ENCODE measurements at regions not wholly inside any gene's neighbourhood (a gene's known extent, or its start where the extent isn't known, plus 50 kb on each side); places are given as distances from the start of the nearest gene placed in this dataset.

DNA sequence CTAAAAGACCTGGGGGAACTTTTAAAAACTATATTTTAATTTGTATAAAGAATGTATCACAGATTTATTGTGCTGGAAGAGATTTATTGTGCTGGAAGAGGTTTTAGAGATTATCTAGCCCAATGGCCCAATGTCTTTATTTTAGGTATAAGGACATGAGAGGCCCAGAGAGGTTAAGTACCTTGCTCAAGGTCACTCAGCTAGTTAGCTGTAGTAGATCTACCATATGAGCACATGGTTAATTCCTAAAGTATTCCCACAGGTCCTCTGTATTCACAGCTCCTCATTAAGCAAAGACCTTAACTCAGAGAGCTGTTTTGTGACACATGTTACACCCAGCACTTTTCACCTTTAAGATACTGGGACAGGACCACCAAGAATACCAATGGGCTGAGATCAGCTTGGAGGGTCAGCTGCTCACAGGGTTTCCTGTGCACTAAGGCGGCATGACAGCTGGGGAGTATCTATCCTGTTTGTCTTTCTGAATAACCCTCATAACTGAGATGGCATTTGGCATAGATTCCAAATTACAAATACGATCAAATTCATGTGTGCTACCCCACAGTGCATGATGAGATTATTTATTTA, 143.1 kb upstream of the TBL1XR1 start:
- TF ChIP-seq ZFP3 (CRISPR knock-in tag; IDR thresholded peaks at IDR 0.05) (no peak), ESRRG (CRISPR knock-in tag; IDR thresholded peaks at IDR 0.05) (no peak), RARB (CRISPR knock-in tag; IDR thresholded peaks at IDR 0.05) (no peak), ZC3H10 (CRISPR knock-in tag; IDR thresholded peaks at IDR 0.05) (no peak), ARNTL (CRISPR knock-in tag; IDR thresholded peaks at IDR 0.05; ENCODE audit: borderline replicate concordance, low read depth) (no peak), ZNF8 (CRISPR knock-in tag; IDR thresholded peaks at IDR 0.05) (no peak), CSDC2 (CRISPR knock-in tag; IDR thresholded peaks at IDR 0.05) (no peak), BACH2 (CRISPR knock-in tag; IDR thresholded peaks at IDR 0.05; ENCODE audit: borderline replicate concordance) (no peak), SNAI2 (CRISPR knock-in tag; IDR thresholded peaks at IDR 0.05) (no peak), TCF4 (CRISPR knock-in tag; IDR thresholded peaks at IDR 0.05; ENCODE audit: borderline replicate concordance) (no peak)

All from SK-N-SH treated with all-trans-retinoic acid at 6 μM for 48 hours (cell line).